Globus pallidus (tissue), 1 donor: ENCODE measurements at regions not wholly inside any gene's neighbourhood (a gene's known extent, or its start where the extent isn't known, plus 50 kb on each side); places are given as distances from the start of the nearest gene placed in this dataset.
"Not testable (repeated sequence)": the region's sequence is repeated elsewhere in the genome, so short reads cannot be mapped to it uniquely, and the experiment has no call there.

Experiments used
- DNase-seq: peaks from one replicate; pipeline ENCODE4 v3.0.0-alpha.2; 2015; ENCODE audit warnings: low spot score

DNA sequence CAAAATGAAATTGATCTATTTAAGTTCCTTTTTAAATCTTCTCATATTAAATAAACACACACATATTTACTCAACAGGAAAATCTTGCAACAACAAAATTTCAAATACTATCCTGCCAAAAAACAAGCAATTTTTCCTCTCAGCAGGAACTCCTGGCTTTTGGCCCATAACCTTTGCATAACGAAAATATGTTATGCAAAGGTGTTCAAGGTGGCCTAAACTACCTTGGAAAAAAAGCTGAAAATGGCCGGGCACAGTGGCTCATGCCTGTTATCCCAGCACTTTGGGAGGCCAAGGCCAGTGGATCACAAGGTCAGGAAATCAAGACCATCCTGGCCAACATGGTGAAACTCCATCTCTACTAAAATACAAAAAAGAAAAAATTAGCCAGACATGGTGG, 424.3 kb upstream of the ZNF337 start:
- not testable (repeated sequence) for DNase-seq

DNA sequence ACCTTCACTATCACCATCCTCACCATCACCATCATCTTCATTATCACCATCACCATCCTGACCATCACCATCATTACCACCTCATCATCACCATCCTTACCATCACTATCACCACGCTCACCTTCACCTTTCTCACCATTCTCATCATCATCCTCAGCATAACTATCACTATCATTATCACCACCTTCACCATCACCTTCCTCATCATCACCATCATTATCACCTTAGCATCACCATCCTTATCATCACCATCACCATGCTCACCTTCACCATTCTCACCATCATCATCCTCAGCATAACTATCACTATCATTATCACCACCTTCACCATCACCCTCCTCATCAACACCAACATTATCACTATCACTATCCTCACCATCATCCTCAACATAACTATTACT, 397.8 kb upstream of the ZNF337 start:
- DNase-seq: not testable (repeated sequence)

DNA sequence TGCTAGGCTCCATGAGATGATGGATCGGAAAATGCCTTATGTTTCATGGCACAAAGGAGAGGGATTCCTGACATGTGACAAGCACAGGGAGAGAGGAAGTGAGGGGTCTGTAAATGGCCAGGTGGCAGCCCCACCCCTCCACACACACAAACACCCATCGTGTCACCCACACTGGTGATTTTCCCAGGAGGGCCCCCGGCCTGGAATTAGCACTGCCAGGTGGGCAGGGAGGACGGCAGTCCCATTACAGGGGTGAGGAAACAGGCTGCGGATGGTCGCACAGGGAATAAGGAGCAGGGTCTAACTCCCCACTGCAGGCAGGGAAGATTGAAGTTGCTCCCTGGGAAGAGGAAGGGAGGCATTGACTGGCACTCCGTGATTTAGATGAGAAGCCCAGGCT, 395.3 kb upstream of the ZNF337 start:
- not testable (repeated sequence) for DNase-seq

DNA sequence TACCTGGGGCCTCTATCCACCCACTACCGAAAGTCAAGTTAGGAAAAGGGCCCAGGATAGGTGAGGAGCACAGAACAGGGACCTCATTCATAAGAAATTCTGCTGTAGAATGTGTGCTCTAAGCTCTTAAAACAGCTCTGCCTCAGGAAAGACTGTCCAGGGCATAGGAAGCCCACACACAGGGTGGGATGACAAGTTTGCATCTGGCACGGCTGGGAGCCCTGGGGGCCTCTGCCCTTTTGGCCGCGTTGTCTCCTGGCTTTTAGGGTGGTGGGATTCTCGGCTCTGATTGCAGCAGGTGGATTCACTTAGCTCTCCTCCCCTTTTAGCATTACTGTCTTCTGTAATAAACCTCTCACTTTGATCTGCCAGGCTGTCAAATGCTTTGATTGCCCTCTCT, 389.5 kb upstream of the ZNF337 start:
- DNase-seq: not testable (repeated sequence)

DNA sequence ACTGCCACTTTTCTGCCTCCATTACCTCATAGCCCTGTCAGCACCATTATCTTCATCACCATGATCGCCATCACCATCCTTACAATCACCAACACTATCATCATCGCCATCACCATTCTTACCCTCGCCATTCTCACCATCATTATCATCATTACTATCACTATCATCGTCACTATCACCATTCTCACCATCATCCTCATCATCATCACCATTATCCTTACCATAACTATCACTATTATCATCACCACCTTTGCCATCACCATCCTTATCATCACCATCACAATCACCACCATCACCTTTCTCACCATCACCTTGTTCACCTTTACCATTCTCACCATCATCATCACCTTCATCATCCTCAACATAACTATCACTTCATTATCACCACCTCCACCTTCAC, 377.3 kb upstream of the ZNF337 start:
- not testable (repeated sequence) for DNase-seq

DNA sequence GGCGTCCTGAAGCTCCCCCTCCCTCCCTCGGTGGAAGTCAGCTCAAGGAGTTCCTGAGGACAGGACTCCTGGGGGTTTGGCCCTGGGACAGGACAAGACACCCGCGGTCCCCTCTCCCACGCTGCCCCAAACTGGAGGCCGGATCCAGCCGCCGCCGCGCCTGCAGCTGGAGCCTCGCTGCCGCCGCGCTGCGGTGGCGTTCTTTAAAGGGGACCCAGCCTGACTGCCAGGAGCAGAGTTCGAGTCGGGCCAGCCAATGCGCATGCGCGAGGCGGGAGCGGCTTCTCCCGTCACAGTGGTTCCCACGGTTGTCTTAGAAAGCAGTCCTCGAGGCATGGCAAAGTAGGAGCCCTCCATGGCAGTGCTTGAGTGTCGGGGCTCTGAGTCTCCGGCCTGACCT, 362.7 kb upstream of the ZNF337 start:
- DNase-seq: not testable (repeated sequence)

DNA sequence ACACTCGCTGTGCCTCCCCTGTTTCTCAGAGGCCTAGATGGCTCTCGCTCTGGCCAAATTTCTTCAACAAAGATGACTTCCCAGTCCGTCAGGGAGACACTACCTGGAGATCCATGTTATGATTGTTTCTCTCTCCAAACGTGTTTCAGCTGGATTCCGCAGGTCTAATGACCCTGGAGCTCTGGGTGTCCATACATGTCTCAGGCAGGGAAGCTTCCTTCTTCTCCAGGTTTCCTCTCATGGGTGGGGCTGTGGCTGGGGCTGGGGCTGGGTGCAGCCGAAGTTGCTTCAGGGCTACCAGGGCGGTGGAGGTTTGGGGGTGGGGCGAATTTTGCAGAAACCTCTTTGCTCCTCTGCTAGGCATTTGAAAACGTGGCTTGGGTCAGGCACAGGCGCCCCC, 361.8 kb upstream of the ZNF337 start:
- not testable (repeated sequence) for DNase-seq

DNA sequence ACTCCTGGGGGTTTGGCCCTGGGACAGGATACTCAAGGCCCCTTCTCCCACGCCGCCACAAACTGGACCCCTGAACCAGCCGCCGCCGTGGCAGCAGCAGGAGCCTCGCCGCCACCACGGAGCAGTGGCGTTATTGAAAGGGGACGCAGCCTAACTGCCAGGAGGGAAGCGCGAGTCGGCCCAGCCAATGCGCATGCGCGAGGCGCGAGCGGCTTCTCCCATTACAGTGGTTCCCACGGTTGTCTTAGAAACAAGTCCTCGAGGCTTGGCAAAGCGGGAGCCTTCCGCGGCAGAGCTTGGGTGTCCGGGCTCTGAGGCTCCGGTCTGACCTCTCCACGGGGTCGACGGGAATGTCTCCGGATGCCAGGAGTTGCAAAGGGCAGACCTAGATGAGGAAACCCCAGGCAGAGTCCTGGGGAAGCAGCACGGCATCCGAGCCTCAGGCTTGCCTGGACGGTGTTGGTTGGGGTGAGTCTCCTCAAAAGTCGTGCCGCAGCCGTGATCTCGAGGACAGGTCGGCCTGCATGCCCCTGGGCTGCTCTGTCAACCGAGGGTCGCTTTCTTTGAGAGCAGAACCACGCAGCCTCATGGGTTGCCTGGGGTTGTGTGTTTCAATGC, 360.6 kb upstream of the ZNF337 start:
- not testable (repeated sequence) for DNase-seq

DNA sequence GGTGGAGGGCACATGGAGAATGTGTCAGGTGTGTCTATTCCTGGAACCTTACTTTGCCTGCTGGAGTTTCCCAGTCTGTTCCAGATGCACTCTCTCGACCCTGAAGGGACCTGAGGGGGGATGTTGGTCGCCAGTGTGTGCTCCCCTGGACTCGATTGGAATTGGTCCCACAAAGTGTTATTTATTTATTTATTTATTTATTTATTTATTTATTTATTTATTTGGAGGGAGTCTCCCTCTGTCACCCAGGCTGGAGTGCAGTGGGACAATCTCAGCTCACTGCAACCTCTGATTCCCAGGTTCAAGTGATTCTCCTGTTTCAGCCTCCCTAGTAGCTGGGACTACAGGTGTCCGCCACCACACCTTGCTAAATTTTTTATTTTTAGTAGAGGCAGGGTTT, 329.1 kb upstream of the ZNF337 start:
- not testable (repeated sequence) for DNase-seq

DNA sequence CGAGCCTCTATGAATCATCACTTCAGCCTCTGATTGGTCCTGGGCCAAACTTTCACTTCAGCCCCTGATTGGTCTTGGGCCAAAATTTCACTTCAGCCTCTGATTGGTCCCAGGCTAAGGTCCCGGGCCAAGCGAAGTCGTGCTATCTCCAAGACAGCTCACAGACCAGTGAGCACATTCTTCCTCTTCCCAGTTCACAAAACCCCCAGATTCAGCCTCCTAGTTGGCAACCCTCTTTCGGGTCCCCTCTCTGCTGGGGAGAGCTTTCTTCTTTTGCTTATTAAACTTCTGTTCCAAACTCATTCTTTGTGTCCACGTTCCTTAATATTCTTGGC, 314.3 kb upstream of the ZNF337 start:
- not testable (repeated sequence) for DNase-seq

DNA sequence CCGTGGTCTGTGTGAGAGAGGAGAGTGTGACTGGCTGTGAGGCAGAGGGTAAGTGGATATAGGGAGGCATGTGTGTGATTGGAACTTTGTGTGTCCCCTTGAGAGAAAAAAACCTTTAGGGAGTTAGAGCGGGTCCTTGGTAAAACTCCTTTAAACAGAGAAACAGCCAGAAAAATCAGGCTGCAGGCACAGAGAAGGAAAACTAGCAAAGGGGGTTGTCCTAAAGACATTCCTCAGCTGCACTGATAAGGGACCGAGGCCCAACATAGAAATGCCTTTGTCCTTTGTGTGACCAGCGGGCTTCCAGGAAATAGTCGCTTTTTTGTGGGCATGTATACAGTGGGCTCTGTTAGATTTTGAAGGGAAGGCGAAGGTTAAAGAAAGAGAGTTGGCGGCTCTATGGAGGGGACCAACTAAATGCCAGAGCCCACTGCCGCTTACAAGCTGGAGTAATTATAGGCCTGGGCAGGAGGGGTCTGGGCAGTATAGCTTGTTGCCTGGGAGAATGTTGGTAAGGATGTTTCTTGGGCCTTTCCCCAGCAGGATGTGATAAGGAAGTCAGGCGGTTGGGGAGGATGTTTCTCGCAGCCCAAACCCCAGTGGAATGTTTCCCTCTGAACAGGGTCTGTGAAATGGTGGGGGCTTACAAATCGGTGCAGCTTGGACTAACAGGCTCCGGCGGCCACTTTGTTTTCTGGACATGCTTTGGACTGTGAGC, 313.7 kb upstream of the ZNF337 start:
- DNase-seq: peak; percentile 31

DNA sequence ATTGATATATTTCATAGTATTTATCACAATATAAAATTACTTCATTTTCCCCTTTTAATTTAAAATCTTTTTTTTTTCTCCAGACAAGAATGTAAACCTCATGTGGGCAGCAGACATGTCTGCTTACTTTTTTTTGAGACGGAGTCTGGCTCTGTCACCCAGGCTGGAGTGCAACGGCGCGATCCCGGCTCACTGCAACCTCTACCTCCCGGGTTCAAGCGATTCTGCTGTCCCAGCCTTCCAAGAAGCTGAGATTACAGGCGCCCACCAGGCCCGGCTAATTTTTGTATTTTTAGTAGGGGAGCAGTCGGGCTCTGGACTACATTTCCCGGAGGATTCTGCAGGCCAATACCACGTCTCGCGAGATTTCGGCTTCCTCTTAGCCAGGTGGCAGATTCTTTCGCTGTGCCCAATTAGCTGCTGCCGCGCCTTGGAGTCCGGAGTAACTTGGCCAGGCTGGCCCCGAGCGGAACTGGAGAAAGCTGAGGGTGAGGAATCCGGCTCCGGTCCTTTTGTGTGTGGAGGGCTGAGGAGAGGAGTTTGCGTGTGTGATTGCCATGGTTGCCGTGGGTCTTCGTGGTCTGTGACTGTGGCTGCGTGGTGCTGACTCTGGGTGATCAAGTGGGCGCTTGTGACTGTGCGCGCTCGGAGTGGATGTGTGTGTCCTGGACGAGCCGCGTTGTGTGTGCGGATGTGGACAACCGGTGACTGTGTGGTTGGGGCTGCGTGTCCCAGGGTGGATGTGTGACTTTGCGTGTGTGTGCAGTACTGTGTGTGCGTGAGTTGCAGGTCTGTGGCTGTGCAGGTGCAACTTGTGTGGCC, 313.0 kb upstream of the ZNF337 start:
- peak; percentile 79 for DNase-seq

DNA sequence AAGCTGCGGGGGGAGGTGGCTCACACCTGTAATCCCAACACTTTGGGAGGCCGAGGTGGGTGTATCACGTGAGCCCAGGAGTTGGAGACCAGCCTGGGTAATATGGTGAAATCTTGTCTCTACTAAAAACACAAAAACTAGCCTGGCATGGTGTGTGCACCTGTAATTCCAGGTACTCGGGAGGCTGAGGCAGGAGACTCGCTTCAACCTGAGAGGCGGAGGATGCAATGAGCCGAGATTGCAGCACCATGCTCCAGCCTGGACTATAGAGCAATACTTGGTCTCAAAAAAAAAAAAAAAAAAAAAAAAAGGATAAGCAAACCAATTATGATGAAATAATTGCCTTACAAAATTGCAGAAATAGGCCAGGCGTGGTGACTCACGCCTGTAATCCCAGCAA, 311.4 kb upstream of the ZNF337 start:
- not testable (repeated sequence) for DNase-seq

DNA sequence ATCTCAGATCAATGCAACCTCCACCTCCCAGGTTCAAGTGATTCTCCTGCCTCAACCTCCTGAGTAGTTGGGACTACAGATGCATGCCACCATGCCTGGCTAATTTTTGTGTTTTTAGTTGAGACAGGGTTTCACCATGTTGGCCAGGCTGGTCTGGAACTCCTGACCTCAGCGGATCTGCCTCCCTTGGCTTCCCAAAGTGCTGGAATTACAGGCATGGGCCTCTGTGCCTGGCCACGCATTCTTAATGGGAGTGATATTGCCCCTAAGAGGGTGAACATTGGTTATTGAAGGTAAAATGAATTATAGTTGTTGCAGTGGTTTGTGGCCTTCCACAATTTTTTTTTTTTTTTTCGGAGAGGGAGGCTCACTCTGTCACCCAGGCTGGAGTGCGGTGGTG, 309.5 kb upstream of the ZNF337 start:
- not testable (repeated sequence) for DNase-seq

DNA sequence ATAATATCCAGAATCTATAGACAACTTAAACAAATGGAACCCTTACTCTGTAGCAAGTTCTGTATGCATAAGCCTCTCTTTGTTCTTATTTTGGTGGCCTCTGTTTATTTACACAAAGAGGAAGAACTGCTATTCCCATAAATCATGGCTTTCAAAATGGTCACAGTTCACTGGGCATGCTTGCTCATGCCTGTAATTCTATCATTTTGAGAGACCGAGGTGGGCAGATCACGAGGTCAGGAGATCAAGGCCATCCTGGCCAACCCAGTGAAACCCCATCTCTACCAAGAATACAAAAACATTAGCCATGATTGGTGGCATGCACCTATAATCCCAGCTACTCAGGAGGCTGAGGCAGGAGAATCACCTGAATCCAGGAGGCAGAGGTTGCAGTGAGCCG, 307.3 kb upstream of the ZNF337 start:
- not testable (repeated sequence) for DNase-seq

DNA sequence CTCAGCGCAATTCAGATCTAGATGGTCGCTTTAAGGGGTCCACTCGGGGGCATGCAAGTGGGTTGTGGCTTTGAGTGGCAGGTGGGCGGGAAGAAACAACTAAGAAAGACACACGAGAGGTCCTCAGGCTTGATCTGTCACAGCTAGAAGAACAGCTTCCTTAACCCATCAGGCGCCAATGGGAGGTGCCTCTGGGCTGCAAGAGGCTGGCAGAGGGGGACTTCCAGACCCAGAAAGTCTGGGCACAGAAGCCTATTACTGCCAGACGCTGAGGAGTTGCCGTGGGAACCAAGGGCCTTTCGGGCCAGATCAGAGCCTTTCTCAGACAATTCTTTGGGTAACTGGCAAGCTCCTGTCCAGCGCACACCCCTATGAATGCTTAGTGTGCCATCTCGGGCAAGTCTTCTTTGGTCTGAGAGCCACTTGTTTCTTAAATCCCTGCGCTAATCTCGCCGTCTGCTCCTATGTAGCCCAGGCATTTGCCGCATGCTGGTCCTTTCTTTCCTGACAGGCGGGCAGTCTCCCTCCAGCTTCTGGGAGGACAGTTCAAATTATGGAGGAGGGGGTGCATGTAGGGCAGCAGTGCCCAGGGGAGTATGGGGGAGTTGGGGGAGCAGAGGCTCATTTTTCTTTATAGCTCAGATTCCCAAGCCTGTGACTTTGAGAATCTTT, 300.9 kb upstream of the ZNF337 start:
- not testable (repeated sequence) for DNase-seq

DNA sequence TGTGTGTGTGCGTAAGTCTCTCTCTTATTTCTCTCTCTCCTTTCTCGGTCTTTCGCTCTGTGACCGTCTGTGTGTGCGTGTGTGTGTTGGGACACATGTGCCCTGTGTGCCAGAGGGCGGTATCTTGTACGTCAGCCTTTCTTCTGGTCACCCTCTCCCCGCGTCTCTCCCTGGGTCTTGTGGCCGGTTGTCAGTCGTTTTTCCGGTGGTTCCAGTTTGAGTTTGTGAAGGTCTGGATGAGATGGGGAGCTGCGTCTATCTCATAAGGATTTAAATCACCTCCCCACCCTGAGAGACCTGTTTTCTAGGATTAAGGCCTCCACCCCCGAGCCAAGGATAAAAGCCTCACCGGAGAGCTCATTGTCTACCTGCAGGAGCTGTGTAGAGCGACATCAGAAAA, 295.5 kb upstream of the ZNF337 start:
- DNase-seq: no peak

DNA sequence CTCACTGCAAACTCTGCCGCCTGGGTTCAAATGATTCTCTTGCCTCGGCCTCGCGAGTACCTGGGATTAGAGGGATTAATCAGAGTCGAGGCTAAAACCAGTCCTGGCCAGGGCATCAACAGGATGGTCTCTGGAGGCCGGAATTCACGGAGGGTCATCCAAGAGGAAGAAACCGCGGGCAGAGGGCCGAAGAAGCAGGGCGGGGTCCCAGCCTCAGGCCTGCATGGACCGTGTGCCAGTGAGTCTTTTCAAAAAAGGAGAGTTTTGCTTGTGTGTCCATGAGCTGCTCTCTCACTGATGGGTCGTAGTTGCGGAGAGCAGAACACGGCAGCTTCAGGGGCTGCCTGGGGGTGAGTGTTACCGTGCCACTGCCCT, 295.1 kb upstream of the ZNF337 start:
- DNase-seq: no peak

DNA sequence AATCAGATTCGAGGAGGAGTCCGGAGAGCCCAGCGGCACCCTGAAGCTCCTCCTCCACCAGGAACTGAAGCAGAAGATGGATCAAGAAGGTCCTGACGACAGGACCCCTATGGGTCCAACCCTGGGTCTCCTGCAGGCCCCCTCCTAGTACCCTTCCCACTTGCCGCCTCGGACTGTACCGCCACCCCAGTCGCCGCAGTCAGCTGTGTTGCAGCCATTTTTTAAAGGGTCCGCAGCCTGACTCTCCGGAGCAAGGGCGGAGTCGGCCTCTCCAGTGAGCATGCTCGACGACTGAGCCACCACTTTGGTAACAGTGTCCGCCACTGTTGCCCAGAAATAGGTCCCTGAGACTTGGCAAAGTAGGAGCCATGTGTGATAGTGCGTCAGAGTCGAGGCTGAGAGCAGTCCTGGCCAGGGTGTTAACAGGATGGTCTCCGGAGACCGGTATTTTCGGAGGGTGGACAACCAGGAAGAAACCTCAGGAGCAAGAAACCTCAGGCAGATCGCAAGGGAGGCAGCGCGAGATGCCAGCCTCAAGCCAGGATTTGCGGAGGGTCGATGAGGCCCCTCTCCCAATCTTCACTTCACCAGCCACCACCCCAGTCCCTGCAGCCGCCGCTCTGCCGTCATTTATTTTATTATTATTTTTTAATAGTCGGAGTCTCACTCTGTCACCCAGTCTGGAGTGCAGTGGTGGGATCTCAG, 294.6 kb upstream of the ZNF337 start:
- DNase-seq: no peak

DNA sequence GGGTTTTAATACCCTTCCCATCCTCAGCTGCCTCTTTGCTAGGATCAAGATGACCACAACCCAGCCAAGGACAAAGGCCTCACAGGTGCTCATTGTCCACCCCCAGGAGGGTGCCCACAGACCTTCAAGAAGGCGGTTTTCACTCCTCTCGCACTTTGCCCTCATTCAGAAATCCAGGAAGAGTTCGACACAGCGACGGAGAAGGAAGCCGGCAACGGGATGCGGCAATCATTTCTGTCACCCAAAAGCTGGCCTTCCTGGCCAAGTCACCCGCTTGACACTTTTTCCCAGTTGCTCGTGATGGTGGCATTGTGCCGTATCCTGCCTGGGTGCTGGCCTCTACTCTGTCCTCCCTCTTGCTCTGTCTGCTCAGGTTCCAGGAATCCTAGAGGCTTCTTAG, 293.0 kb upstream of the ZNF337 start:
- DNase-seq: not testable (repeated sequence)

DNA sequence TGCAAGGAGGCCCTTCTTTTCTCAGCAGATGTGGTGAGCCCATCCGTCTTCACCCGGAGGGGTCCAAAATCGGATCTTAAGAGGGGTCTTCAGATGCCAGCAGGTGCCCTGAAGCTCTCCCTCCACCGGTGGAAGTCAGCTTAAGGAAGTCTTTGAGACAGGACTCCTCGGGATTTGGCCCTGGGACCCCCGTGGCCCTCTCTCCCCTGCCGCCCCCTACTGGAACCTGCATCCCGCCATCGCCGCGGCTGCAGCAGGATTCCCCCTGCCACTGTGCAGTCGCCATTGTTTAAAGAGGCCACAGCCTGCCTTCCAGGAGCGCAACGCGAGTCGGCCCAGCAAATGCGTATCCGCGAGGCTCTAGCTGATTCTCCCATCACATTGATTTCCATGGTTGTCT, 292.5 kb upstream of the ZNF337 start:
- DNase-seq: no peak
